ENCODE measurements at regions not wholly inside any gene's neighbourhood (a gene's known extent, or its start where the extent isn't known, plus 50 kb on each side); places are given as distances from the start of the nearest gene placed in this dataset.
"Not testable (repeated sequence)": the region's sequence is repeated elsewhere in the genome, so short reads cannot be mapped to it uniquely, and the experiment has no call there.

DNA sequence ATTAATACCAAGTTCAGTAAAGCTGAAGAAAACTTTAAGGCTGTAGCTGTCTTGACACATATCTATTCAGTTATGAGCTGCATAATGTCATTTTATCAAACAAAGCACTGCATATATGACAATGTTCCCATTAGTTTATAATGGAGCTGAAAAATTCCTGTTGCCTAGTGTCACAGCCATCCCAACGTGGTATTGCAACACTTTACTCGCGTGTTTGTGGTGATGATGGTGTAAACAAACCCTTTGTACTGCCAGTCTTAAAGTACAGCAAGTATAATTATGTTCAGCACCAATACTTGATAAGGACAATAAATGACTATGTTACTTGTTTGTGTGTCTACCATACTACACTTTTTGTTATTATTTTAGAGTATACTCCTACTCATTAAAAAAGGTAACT is 1415.6 kb upstream of the PCDH7 start:
- DNase-seq (ENCODE audit: low read depth), result no peak

DNA sequence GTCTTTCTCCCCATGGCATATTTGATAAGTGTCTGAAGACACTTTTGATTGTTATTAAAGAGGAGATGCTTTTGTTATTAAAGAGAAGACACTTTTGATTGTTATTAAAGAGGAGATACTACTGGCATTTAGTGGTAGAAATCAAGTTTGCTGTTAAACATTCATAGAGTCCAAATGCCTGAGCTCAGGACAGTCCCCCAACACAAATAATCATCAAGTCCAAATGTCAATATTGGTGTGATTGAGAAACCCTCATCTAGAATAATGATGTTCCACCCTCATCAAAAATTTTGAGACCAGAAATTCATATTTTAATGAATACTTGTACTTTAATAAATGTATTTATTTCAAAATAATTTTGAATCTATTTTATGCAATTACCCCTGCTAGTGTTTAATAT is 1412.9 kb upstream of the PCDH7 start:
- DNase-seq (ENCODE audit: low read depth), result no peak

DNA sequence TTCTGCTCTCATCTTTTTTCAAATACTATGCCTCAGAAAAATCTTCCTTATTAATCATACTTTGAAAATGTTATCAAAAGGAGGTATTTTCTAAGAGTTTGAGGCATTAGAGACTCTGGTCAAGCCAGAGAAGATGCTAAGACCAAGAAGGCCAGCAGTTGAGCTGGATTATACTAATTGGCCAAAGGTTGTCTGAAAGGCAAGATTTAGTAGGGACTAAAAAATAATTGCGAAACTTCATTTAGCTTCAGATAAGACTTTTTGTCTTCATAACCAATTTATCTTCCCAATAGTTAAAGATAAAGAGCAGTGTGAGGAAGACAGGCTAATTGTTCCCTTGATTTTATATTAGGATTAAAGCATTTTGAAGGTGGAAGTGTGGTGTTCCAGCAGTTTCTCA is 1412.4 kb upstream of the PCDH7 start:
- DNase-seq (ENCODE audit: low read depth), result no peak

DNA sequence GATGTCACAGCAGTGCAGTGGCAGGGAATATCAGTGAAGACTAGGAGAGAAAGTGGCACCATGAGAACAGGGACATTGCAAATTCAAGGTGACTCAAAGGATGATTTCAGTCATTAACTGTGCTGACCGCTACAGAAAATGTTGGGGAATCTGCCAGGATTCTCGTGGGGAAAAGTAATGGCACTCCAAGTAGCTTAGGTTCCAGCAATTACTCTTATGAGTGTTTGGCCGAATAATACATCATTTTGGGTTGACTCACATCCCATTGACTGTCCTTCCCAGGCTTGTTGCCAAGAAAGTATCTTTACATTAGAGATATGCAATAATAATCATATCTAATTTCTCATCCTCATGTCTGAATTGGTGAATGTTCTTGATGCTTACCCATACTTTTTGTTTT is 1411.1 kb upstream of the PCDH7 start:
- no peak for DNase-seq (ENCODE audit: low read depth)

DNA sequence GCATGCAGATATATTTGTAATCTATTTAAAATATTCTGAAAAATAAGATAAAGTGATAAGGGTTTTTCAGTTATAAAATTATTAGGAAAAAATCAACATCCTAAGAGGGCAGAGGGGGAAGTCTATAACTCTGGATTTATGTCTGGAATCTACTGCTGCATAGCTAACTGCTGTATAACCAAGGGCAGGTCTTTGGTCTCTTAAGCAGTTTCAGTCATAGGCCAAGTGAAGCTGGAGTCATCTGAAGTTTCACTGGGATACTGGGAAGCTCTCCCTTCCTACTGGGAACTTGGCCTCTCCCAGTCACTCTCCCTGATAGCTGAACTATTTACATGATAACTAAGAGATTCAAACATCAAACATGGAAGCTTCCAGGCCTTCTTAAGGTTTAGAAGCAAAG is 1409.9 kb upstream of the PCDH7 start:
- no peak for DNase-seq (ENCODE audit: low read depth)

DNA sequence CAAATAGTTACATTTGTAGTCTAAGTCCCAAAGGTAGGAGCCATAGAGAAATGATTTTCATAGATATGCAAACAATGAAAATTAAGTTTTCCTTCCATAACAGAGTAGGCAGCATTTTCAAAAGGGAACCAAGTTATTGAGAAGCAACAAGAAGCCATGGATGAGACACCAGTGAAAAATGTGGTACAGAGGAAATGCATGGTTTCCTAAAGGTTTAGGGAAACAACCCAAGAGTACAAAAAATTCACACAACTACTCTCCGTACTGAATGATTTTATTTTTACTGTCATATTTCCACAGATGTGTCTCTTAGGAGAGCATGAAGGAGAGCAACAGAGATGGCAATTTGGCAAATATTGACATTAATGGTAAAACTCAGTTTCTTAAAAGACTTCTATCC is 1408.9 kb upstream of the PCDH7 start:
- no peak for DNase-seq (ENCODE audit: low read depth)

DNA sequence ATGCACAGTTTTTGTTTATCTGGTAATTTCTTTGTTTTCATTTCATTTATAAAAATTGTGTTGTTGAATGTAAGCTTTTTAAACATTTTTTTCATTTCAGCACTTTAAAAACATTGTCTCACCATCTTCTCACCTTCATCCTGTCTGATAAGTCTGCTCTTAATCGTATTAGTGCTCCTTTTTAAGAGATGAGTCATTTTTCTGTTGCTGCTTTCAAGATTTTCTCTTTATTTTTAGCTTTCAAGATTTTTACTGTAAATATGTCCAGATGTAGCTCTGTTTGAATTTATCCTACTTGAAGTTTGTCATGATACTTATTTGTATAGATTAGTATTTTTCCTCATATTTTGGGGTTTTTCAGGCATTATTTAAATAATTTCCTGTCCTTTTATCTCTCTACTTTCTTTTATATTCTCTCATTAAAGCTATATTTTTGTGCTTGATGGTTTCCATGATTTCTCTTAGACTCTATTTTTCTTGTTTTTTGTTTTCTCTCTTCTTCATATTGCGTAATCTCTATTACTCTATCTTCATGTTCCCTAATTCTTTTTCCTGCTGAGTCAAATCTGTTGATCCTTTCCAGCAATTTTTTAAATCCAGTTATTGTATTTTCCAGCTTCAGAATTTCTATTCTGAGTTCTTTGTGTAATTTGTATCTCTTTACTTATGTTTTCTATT is 1400.4 kb upstream of the PCDH7 start:
- no peak for DNase-seq (ENCODE audit: low read depth)

DNA sequence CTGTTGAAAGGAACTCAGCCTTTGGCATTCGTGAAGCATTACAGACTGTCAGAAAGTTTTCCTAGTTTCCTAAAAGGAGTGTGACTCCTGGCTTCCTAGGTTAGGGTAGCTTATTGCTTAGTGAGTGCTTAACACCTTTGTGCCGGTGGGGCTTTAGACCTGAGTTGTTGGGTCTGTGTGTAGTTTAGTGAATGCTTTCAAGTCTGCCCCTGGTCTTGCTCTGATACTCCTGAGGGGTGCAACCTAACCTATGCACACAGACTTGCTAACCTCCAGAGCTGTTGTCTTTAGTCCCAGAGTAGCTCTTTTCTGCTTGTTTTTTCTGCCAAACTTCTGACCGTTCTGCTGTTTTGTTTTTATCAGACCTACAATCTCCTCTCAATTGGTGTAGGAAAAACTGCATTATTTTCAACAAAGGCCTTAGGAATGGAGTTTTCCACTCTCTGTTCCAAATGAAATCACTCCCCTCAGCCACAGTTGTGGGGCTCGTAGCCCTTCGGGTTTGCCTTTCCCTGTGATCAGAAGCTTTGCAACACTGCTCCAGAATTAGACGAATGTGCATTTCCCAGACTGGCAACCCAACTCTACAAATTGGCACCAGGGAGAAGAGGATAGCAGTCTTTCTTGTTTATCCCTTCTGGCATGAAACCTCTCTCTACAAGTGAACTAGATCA is 1399.1 kb upstream of the PCDH7 start:
- DNase-seq (ENCODE audit: low read depth), result no peak

DNA sequence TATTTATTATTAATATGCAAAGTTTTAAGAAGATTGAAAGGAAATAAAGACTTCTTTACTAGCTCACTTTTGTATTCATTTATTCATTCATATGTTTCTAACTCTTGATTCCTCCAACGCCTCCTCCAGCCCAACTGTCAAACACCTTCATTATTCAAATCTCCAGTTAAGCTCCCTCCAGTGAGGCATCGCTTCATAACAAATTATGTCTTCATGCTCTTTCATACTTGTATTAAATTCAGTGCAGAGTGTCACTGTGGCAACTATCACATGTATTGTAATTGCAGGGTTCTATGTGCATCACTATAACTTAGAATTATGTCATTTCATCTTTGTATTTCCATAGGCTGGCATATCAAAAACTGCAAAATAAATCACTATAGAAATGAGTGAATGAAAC is 1394.2 kb upstream of the PCDH7 start:
- DNase-seq (ENCODE audit: low read depth), result no peak

DNA sequence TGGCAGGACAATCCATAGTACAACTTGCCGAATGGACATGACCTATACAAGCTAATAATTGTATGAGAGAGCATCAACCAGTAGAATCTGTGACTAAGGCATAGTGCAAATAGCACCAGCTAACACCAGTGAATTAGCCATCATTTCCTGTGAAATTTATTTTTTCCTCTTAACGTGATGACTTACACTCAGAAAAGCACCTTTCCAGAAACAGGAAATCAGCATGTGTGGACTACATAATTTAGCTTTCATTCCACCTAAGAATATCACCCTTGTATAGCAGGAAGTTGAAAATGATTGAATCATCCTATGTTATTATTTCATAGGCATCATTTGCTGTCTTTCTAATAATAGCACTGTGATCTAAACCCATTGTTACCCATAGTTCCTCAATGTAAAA is 1393.4 kb upstream of the PCDH7 start:
- no peak for DNase-seq (ENCODE audit: low read depth)

DNA sequence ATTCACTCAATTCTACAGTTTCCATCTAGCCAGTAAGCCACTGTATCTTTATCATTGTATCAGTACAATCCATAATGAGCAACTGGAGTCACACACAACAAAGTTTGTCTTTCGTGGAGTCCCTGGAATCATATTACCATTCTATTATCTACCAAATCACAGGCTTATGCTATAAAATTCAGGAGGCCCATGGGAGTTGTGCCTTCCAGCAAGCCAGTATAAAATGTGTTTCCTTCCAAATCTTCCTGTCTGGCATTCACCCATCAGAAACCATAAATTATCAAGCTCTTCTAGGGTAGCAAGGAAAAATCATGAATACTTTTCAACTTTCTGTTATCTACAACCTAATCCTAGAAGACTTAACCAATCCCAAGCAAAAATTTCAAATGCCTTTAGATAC is 1383.3 kb upstream of the PCDH7 start:
- no peak for DNase-seq (ENCODE audit: low read depth)

DNA sequence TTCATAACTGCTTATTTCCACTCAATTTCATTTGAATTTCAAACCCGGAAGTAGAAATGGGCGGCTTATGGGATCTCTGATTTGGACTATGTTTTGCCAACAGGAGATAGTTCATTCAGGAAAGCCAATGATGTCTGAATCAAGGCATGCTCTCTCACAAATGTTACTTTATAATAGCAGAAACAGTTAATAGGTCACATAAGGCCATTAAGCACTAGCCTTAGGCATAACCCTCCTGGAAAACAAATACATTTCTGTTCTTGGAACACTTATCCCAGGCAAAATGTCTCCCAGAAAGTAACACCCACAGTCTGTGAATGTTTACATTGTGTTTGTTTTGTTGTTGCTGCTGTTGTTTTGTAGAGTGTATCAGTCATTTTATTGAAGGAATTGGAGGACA is 1347.2 kb upstream of the PCDH7 start:
- DNase-seq (ENCODE audit: low read depth), result no peak

DNA sequence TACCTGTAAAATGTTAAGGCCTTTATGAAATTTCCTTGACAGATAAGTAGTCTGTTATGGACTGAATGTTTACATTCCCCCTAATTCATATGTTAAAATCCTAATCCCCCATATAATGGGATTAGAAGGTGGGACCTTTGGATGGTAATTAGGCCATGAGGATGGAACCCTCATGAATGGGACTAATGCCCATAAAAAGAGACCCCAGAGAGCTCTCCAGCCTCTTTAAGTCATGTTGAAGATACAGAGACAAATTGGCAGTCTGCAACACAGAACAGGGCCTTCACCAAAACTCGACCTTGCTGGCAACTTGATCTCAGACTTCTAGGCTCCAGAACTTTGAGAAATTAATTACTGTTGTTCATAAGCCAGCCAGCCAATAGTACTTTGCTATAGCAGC is 1344.5 kb upstream of the PCDH7 start:
- no peak for DNase-seq (ENCODE audit: low read depth)

DNA sequence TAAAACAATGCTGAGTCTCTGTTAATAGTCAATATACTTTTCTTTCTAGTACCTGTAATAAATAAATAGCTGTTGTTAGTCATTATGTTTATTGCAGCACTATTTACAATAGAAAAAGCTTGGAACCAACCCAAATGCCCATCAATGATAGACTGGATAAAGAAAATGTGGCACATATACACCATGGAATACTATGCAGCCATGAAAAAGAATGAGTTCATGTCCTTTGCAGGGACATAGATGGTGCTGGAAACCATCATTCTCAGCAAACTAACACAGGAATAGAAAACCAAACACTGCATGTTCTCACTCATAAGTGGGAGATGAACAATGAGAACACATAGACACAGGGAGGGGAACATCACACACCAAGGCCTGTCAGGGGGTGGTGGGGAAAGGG is 1341.9 kb upstream of the PCDH7 start:
- DNase-seq (ENCODE audit: low read depth), result not testable (repeated sequence)

DNA sequence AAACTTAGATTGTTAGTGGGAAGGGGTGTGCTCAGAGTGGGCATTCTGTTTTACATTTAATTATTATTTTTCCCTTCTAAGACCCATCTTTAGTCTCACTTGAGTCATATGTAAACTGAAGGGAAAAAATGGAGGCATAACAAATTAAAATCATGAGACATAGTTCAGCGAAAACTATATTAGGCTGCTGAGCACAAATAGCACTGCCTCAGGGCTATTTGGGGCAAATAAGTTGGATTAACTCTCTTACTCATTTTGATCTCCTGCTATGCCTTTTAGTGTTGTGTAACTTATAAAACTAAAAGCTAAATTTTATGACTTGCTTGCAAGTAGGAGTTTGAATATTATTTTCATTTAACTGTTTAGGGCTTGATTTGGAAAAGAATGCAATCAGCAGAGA is 1329.2 kb upstream of the PCDH7 start:
- DNase-seq (ENCODE audit: low read depth), result no peak

DNA sequence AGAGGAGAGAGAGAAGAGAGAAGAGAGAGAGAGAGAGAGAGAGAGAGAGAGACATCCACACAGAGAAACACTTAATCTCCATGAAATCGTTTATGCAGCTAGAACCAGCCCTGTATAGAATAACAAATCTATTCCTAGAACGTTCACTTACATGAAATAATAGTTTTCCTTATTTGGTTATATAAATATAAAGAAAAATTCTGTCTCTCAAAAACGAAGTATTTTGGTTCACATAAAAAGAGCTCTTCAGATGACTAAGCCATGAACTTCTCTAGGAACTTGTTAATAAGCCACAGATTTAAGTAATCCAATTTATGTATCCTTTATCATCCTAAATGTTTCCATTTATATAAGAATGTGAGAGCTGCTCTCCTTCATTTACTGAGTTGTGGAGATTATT is 1315.1 kb upstream of the PCDH7 start:
- no peak for DNase-seq (ENCODE audit: low read depth)

DNA sequence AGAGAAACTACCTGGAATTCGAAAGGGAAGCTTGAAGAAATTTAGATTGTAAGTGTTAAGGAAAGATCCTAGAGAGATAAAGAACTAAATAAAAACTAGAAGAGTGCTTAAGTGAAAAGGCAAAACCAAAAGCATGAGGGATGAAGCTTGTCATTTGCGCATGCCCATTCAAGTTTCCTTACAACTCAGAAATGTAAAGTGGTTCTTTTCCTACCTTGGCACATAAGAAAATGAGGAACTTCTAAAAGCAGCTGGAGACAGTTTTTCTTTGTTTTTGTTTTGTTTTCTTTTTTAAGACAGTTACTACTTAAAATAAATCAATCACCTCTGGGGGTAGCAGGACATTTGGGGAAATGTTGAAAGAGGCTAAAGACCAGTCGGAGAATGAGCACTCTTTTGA is 1304.4 kb upstream of the PCDH7 start:
- DNase-seq (ENCODE audit: low read depth), result no peak

DNA sequence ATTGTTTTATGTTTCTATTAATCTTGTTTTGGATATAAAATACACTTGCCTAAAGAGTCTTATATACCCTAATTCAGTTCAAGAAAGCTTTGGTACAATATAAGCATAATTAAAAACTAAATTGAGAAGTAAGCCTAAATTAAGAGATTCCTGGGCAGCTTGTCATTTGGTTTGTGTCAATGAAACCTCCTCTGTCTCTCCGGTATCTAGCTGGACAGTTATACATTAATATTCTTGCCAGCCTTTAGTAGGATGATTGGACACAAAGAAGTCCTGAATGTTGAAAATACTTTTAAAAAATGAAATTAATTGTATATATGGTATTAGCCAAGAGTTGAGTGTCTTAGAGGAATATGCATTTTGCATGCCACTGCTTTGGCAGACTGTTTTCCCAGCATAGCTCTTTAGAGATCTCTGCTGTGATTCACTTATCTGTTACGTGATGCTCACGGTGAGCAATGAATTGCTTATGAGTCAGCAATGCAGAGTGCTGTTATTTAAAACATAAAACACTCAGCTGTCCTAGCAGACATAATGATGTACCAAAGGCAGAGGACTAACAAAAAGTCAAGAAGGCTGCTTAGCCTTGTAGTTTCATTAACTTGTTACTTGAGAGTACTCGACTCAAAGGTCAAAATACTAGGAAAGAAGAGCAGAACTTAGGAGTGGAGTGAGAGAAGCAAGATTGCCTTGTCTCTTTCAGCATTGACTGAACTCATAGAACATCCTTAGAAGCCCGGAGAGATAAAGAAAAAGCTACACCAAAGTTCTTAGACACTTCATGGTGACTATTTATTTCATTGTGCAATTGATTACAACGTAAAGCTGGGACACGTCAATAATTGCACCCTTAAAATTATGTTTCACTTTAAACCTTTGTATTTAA is 1296.1 kb upstream of the PCDH7 start:
- peak; percentile 15 for DNase-seq (ENCODE audit: low read depth)

DNA sequence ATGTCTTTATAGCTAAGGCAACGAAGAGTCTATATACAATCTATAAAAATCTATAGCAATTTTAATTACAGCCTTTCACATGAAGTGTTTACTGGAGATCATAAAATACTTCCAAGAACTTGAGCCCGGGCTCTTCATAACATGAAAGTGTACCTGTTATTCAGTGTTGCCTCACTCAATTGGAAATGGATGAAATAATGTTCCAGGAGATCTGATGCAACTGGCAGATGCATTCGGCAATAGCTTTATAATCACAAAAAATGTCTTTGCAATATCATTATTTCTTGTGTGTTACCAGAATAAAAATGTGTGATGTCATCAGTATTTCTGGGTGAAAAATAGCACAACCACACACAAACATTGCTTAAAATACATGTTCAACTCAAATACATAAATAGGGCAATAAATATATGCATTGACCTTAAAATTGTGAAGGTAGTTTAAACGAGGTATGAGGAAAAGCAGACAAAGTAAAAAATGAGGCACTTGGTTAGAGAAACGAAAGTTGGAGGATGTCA is 1266.8 kb upstream of the PCDH7 start:
- no peak for DNase-seq (ENCODE audit: low read depth)

DNA sequence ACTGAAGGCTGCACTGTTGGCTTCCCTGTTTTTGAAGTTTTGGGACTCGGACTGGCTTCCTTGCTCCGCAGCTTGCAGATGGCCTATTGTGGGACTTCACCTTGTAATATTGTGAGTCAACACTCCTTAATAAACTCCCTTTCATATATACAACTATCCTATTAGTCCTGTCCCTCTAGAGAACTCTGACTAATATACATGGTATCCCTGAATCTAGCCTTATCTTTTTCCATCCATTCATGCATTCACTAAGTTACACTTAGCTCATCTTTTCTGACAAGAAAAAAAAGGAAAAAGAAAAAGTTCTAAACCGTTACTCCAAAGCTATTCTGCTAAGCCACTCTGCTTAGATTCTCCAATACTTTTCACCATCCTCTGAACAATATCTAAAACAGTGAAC is 1260.2 kb upstream of the PCDH7 start:
- no peak for DNase-seq (ENCODE audit: low read depth)

DNA sequence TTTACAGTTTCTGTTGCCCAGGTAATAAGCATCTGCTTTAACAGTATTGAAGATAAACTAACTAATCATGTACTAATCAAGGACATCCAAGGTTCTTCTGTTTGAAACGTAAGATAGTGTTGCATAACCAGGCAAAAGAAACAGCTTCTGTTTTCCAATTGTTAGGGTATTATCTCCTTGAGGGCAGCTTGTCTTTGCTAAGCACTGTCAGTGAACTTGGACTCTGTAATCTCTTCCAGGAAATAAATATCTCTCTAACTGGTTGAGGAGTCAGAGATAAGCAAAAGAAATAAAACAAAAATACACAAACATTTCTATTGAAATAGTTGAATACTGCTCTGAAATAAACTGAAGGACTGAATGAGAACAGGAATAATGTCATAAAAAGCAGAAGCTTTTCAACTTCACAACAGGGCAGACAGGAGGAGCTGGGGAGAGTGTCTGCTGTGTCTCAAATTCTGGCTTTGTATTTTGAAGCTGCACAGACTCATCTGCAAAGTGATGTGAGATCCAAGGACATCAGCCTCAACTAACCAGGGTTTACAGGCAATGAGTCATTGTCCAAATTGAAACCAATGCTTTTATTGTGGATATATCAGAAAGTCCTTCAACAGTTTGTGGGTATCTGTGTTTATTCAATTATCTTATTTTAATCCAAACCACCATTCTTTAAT is 1253.0 kb upstream of the PCDH7 start:
- no peak for DNase-seq (ENCODE audit: low read depth)
